Stimulated activated naive CD8-positive, alpha-beta T cell treated with anti-CD3 and anti-CD28 coated beads, Interleukin-15, amount 100 ng/mL, for 72 hours (primary cell): ENCODE measurements at regions not wholly inside any gene's neighbourhood (a gene's known extent, or its start where the extent isn't known, plus 50 kb on each side); places are given as distances from the start of the nearest gene placed in this dataset.
"Not testable (repeated sequence)": the region's sequence is repeated elsewhere in the genome, so short reads cannot be mapped to it uniquely, and the experiment has no call there.

Experiments used
- ATAC-seq: fragments of 150-1000 bp; cut with Tn5 transposase; 2 replicates; pipeline ENCODE4 v1.10.0; 2021; ENCODE audit warnings: mild to moderate bottlenecking, moderate library complexity
- DNase-seq, 2 donors: peaks; one replicate each; pipeline ENCODE4 v3.0.0; 2021 to 2022
- H3K27ac Mint-ChIP-seq, 2 donors: one replicate each; pipeline ENCODE4 v1.8.0; 2022; ENCODE audit warnings: mild to moderate bottlenecking in 2 of 2, mixed read lengths in 2 of 2, moderate library complexity in 2 of 2
- H3K27me3 Mint-ChIP-seq: one replicate; pipeline ENCODE4 v1.8.0; 2022; ENCODE audit warnings: mixed read lengths
- H3K4me1 Mint-ChIP-seq: one replicate; pipeline ENCODE4 v1.8.0; 2022; ENCODE audit warnings: mild to moderate bottlenecking, mixed read lengths
- H3K4me3 Mint-ChIP-seq, 2 donors: one replicate each; pipeline ENCODE4 v1.8.0; 2022; ENCODE audit warnings: mild to moderate bottlenecking in 2 of 2, mixed read lengths in 2 of 2, moderate library complexity in 1 of 2
- H3K9me3 Mint-ChIP-seq, 2 donors: one replicate each; pipeline ENCODE4 v1.8.0; 2022; ENCODE audit warnings: mixed read lengths in 2 of 2

DNA sequence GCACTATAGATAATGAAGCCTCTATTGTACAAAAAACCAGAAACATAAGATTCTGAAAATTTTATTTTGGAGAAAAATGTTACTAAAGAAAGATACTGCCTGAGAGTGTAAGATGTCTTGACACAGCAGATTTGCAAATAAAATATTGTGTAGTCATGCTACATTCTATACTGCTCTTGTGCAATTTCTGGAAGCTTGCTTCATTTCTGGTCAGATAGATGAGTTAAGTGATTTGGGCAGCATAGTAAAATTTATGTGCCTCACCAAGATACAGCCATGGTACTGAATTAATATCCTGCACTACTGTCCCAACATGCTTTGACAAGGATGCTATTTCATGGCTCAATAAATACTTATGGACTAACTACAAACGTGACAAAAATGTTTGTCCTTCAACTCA, 55.1 kb upstream of the STARD13 start:
- Mint-ChIP-seq H3K27me3 (no peaks in the 10 kb centered on the region), H3K9me3 (no peaks in the 10 kb centered on the region), H3K4me3 (no peak overlapping the region), H3K27ac (no peak overlapping the region), H3K4me1 (no peaks in the 10 kb centered on the region)
- ATAC-seq: no peak
- DNase-seq: no peak

DNA sequence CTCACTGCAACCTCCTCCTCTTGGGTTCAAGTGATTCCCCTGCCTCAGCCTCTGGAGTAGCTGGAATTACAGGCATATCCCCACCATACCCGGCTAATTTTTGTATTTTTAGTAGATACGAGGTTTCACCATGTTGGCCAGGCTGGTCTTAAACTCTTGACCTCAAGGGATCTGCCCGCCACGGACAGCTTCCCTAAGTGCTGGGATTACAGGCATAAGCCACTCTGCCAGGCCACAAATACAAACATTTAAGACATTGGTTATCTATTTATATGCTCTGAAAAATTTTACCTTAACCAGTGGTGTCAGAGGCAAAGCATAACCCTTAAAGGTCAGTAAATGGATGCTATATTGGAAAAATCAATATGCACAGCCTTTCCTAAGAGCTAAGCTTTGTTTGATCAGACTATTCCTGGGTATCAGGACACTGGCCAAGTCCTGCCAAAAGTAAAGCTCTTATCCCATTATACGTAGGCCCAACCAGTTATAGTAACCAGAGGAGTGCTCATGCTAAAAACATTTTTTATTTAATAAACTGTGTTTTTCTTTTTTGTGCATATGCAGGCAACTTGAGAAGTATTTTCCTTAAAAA, 56.4 kb upstream of the STARD13 start:
- Mint-ChIP-seq H3K27ac (no peak overlapping the region), H3K4me1 (no peaks in the 10 kb centered on the region), H3K4me3 (no peak overlapping the region), H3K27me3 (no peaks in the 10 kb centered on the region), H3K9me3 (no peaks in the 10 kb centered on the region)
- DNase-seq (no peak), ATAC-seq (no peak)

GRCh38 chr13:33345842-33346241, 60.3 kb upstream of the STARD13 start:
- Mint-ChIP-seq H3K4me3 (no peak overlapping the region), H3K27ac (peak overlapping the region in 1 of 2 donors; percentile 55), H3K27me3 (peaks cover 26% of the 10 kb centered on the region), H3K4me1 (peaks cover 7% of the 10 kb centered on the region), H3K9me3 (no peaks in the 10 kb centered on the region)
- DNase-seq (no peak), ATAC-seq (no peak)

DNA sequence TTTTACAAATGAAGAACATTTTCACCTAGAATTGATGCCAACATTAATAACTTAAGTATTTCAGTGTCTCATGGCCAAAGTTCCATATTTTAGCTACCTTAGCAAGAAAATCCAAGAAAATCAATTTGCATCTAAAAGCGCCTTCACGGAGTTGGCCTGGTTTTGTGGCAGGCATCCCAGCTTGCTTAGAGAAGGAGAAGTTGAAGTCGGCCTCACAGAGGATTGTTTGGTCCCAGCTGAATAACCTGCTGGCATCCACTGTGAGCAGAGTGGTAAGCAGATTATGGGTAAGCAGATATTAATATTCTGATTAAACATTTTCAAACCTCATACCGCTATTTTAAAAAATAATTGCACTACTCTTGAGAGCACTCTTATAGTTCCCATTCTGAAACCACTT, 62.3 kb upstream of the STARD13 start:
- Mint-ChIP-seq H3K9me3 (no peaks in the 10 kb centered on the region), H3K27me3 (peaks cover 45% of the 10 kb centered on the region), H3K27ac (no peak overlapping the region), H3K4me3 (no peak overlapping the region), H3K4me1 (peaks cover 9% of the 10 kb centered on the region)
- ATAC-seq: no peak
- DNase-seq: no peak

DNA sequence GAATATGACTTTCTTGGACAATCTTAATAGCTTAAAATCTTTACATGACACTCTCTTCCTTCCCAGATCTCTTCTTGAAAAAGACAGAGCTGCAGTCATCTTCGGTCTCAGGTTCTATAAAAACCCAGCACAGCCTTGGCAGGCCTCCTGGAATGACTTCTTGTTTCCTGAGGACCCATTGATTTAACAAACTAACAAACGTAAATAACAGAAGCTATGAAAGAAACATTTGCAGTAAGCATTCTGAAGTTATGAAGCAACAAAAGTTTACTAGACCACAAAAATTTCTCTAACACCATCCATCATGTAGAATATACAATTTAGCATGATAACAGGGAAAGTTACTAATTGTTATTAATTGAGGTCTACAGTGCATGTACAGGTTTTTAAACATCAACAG, 62.8 kb upstream of the STARD13 start:
- DNase-seq: no peak
- Mint-ChIP-seq H3K27ac (no peak overlapping the region), H3K4me3 (no peak overlapping the region), H3K4me1 (peaks cover 9% of the 10 kb centered on the region), H3K27me3 (peaks cover 50% of the 10 kb centered on the region), H3K9me3 (no peaks in the 10 kb centered on the region)
- no peak for ATAC-seq

DNA sequence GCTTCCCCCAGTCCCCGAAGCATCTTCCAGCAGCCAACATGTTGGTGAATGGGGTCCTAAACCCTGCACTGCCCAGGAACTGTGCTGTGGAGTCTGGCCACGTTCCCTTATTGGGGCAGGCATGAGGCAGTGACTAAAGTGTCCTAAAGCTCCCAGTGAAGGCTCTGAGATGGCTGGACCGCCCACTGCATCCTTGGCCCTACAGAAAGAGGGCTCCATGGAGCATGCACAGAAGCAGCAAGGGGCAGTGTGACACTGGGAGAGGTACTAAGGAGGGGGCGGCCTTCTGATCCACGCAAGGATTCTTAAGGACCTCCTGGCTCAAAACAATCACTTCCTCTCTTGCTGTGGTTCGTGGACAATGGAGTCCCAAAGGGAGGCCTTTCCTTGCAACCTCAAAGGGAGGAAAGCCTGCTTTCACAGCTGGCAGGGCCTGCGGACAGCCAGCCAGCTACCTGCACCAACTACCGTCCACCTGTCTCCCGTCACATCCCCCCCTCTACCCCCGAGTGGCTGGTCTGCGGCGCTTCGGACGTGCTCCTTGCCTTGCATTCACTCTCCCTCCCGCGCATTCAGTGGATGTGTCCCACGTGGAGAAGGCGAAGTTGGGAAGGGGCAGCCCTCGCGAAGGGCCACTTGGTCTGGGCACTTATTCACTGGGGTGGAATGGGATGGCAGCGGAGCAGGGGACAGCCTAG, 63.9 kb upstream of the STARD13 start:
- no peak for ATAC-seq
- H3K9me3 Mint-ChIP-seq: no peaks in the 10 kb centered on the region
- H3K4me1 Mint-ChIP-seq: peaks cover 9% of the 10 kb centered on the region
- no peak for DNase-seq
- H3K4me3 Mint-ChIP-seq: no peak overlapping the region
- no peak overlapping the region for H3K27ac Mint-ChIP-seq
- peaks cover 61% of the 10 kb centered on the region for H3K27me3 Mint-ChIP-seq

GRCh38 chr13:33349986-33350826, 64.7 kb upstream of the STARD13 start:
- DNase-seq (no peak), ATAC-seq (peak; percentile 58)
- Mint-ChIP-seq H3K4me3 (peak overlapping the region in 1 of 2 donors; percentile 50), H3K4me1 (peaks cover 9% of the 10 kb centered on the region), H3K27me3 (peaks cover 64% of the 10 kb centered on the region), H3K27ac (no peak overlapping the region), H3K9me3 (no peaks in the 10 kb centered on the region)

- Mint-ChIP-seq H3K27me3 (peaks cover 73% of the 10 kb centered on the region), H3K4me1 (peaks cover 9% of the 10 kb centered on the region), H3K4me3 (no peak overlapping the region), H3K9me3 (no peaks in the 10 kb centered on the region), H3K27ac (no peak overlapping the region)
- DNase-seq: no peak
- no peak for ATAC-seq
Measured at GRCh38 chr13:33351319-33351718, 65.8 kb upstream of the STARD13 start.

DNA sequence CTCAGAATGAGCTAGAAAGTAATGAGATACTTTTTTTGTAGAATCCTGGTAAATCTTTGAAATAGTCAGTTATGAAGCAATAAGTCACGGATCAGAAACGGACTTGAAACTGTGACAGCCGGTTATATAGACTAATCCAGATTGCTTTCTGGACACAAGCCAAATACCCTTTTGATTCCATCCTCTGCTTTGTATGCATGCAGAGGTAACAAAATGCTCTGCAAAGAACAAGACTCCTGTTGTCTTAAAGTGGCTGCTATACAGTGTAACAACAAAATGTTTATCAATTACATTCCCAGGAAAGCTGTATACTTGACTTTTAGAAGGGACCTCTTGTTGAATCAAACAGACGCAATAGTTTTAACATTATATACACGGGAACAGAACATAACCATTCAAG, 66.5 kb upstream of the STARD13 start:
- Mint-ChIP-seq H3K27me3 (peaks cover 73% of the 10 kb centered on the region), H3K4me1 (peaks cover 9% of the 10 kb centered on the region), H3K27ac (no peak overlapping the region), H3K9me3 (no peaks in the 10 kb centered on the region), H3K4me3 (no peak overlapping the region)
- ATAC-seq (no peak), DNase-seq (no peak)

DNA sequence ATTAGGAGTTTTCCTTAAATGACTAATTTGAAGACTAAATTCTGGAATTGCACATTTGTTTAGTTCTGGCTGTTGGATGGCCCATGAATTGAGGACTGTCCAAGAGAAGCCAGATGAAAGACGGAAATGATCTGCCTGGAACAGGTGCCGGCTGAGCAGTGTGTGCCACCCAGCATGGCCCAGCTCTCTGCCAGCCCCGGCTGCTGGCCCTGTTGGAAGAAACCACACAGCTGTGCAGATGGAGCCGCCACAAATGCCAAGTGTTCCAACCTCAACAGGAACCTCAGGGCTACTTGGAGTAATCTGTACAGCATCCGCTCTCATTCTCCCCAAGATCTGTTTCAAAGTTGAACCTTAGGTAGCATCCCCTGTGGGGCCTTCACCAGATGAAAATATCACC, 67.0 kb upstream of the STARD13 start:
- DNase-seq: no peak
- H3K27ac Mint-ChIP-seq: no peak overlapping the region
- peaks cover 9% of the 10 kb centered on the region for H3K4me1 Mint-ChIP-seq
- ATAC-seq: no peak
- H3K27me3 Mint-ChIP-seq: peaks cover 73% of the 10 kb centered on the region
- H3K9me3 Mint-ChIP-seq: no peaks in the 10 kb centered on the region
- H3K4me3 Mint-ChIP-seq: no peak overlapping the region

GRCh38 chr13:33353210-33353609, 67.7 kb upstream of the STARD13 start:
- H3K4me1 Mint-ChIP-seq: peaks cover 9% of the 10 kb centered on the region
- no peak overlapping the region for H3K4me3 Mint-ChIP-seq
- no peak for DNase-seq
- H3K27ac Mint-ChIP-seq: no peak overlapping the region
- H3K27me3 Mint-ChIP-seq: peaks cover 73% of the 10 kb centered on the region
- ATAC-seq: no peak
- no peaks in the 10 kb centered on the region for H3K9me3 Mint-ChIP-seq

DNA sequence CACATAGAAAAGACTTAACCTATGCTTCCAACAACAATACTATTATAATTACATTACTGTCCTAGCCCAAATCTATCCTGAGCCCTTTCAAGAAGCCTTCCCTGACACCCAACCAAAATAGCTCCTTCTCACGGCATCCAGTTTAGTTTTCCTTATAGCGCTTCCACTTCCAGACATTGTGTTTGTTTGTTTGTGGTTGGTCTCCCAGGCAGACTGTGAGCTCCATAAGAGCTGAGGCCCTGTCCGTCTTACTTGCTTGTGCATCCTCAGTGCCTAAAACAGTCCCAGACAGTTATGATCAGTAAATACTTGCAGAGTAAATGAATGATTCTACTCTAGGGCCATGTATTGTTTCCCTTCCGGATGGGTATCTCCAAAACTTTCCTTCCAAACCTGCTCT, 68.1 kb upstream of the STARD13 start:
- Mint-ChIP-seq H3K4me1 (peaks cover 9% of the 10 kb centered on the region), H3K27me3 (peaks cover 68% of the 10 kb centered on the region), H3K27ac (no peak overlapping the region), H3K9me3 (no peaks in the 10 kb centered on the region), H3K4me3 (no peak overlapping the region)
- DNase-seq (no peak), ATAC-seq (no peak)

DNA sequence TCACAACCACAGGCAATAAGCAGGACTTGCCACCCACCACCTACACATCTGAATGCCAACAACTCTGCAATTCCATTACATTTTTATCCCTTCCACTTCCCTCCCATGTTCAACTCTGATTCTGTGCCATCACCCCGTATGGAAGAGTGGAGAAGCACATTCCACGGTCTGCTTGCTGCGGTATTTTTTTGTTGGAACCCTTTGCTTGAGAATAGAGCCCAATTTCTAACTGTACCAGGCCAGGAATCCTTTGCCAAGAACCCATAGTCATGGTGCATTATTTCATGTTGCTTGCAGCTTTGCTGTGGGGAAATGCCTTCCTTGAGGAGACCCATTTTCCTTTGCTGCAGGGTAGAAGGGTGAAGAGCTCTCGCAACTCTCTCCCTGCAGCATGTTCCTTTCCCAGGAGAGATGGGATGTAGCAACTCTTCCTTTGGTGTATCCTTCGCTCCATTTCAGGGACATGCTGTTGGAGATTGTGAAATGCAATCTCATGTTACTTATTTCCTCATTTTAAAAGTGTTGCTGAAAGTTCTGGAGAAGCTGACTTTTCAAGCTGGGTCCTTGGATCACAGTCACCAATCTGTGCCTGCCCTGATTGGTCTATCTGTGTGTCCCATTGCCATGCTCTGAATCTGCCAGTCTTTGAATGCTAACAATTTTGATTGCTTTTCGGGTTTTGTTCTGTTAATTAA, 69.8 kb upstream of the STARD13 start:
- no peak for DNase-seq

DNA sequence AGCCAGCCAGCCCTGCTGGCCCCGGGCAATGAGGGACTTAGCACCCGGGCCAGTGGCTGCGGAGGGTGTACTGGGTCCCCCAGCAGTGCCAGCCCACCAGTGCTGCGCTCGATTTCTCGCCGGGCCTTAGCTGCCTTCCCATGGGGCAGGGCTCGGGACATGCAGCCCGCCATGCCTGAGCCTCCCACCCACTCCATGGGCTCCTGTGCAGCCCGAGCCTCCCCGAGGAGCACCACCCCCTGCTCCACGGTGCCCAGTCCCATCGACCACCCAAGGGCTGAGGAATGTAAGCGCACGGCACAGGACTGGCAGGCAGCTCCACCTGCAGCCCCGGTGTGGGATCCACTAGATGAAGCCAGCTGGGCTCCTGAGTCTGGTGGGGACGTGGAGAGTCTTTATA, 72.5 kb upstream of the STARD13 start:
- H3K27me3 Mint-ChIP-seq: peaks cover 25% of the 10 kb centered on the region
- H3K4me3 Mint-ChIP-seq: not testable (repeated sequence)

More for the DNA sequence above, 69.8 kb upstream of the STARD13 start:
- H3K9me3 Mint-ChIP-seq: peaks cover 0 to 5% of the 10 kb centered on the region in 2 donors
- no peak for ATAC-seq
- H3K27me3 Mint-ChIP-seq: peaks cover 51% of the 10 kb centered on the region
- no peak overlapping the region for H3K4me3 Mint-ChIP-seq
- no peak overlapping the region for H3K27ac Mint-ChIP-seq
- H3K4me1 Mint-ChIP-seq: peaks cover 7% of the 10 kb centered on the region

GRCh38 chr13:33362986-33363727, 77.6 kb upstream of the STARD13 start:
- Mint-ChIP-seq H3K4me1 (peaks cover 10% of the 10 kb centered on the region), H3K27ac (no peak overlapping the region), H3K9me3 (peaks cover 11 to 12% of the 10 kb centered on the region in 2 donors), H3K27me3 (peaks cover 10% of the 10 kb centered on the region), H3K4me3 (no peak overlapping the region)
- DNase-seq (no peak), ATAC-seq (no peak)

More for the DNA sequence above, 72.5 kb upstream of the STARD13 start:
- not testable (repeated sequence) for DNase-seq, ATAC-seq, H3K27ac Mint-ChIP-seq, H3K4me1 Mint-ChIP-seq
- peaks cover 11 to 12% of the 10 kb centered on the region in 2 donors for H3K9me3 Mint-ChIP-seq
